HEK293 (cell line): ENCODE measurements at regions not wholly inside any gene's neighbourhood (a gene's known extent, or its start where the extent isn't known, plus 50 kb on each side); places are given as distances from the start of the nearest gene placed in this dataset.

Experiments
- CTCF ChIP-seq: fragments of 450-650 bp; formaldehyde crosslinking; IDR thresholded peaks from 2 replicates; pipeline ENCODE4 v1.5.1; 2016; ENCODE audit warnings: missing biosample characterization, missing genetic modification characterization
- IKZF3 ChIP-seq: fragments of 450-650 bp; IDR thresholded peaks from 2 replicates; pipeline ENCODE4 v1.5.0; 2018; ENCODE audit warnings: missing biosample characterization, mild to moderate bottlenecking, missing genetic modification characterization, moderate library complexity
- KLF10 ChIP-seq: fragments of 450-650 bp; IDR thresholded peaks from 2 replicates; pipeline ENCODE4 v1.5.1; 2018; ENCODE audit warnings: missing biosample characterization, mild to moderate bottlenecking, missing genetic modification characterization
- ZNF133 ChIP-seq: fragments of 450-650 bp; formaldehyde crosslinking; IDR thresholded peaks from 2 replicates; pipeline ENCODE4 v1.5.1; 2016; ENCODE audit warnings: missing biosample characterization, missing genetic modification characterization
- ZNF211 ChIP-seq: fragments of 450-650 bp; formaldehyde crosslinking; IDR thresholded peaks from 2 replicates; pipeline ENCODE4 v1.5.1; 2016; ENCODE audit warnings: low read depth, missing biosample characterization, missing genetic modification characterization
- ZNF354C ChIP-seq: fragments of 450-650 bp; formaldehyde crosslinking; IDR thresholded peaks from 2 replicates; pipeline ENCODE4 v1.5.1; 2016; ENCODE audit warnings: missing biosample characterization, missing genetic modification characterization, low read depth, borderline replicate concordance
- ZNF768 ChIP-seq: fragments of 450-650 bp; formaldehyde crosslinking; IDR thresholded peaks from 2 replicates; pipeline ENCODE4 v1.5.1; 2018; ENCODE audit warnings: missing biosample characterization, mild to moderate bottlenecking, missing genetic modification characterization

- no peak for TF ChIP-seq KLF10 (tag by site-specific recombination)
- no peak for TF ChIP-seq CTCF (tag by site-specific recombination)
- TF ChIP-seq ZNF354C (tag by site-specific recombination), result no peak
- no peak for TF ChIP-seq ZNF133 (tag by site-specific recombination)
- no peak for TF ChIP-seq ZNF768 (tag by site-specific recombination)
- no peak for TF ChIP-seq ZNF211
- TF ChIP-seq IKZF3, result no peak
Measured at GRCh38 chr17:73717690-73718089, 73.4 kb upstream of the SDK2 start.
